ENCODE measurements at regions not wholly inside any gene's neighbourhood (a gene's known extent, or its start where the extent isn't known, plus 50 kb on each side); places are given as distances from the start of the nearest gene placed in this dataset.

DNA sequence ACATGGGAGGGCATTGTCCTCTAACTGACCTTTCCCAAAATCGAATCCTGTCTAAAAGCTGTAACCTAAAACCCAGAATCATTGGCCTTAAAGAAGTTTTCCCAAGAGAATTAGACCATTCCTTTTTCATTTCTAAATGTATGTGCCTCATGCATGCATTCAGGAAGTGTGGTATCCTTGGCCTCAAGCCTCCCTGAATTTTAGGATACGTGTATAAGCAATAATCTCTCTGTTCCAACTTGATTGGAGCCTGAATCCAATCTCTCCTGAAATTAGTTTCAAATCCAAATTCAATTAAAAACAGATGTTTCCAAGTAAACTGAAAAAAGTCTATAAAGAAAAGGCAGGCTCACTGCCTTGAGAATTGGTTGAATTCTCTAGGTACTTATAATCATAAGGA lies 86.0 kb upstream of the VEPH1 start:
- Histone ChIP-seq H3K4me2 (ENCODE audit: insufficient read depth in 1 of 2, low read depth in 2 of 2, low read length in 2 of 2) (no peak overlapping the region), H3K56ac (replicated peaks; ENCODE audit: insufficient read length, low read depth, low read length) (no peak overlapping the region), H3K9ac (replicated peaks in 1 of 4; ENCODE audit: extremely low read depth in 1 of 4, low read depth in 3 of 4, low read length in 3 of 4) (no peak overlapping the region), H2AFZ (ENCODE audit: low read length) (no peak overlapping the region), H4K20me1 (replicated peaks in 1 of 2; ENCODE audit: control insufficient read depth in 1 of 2, insufficient read depth in 2 of 2, low read length in 2 of 2) (no peaks in the 10 kb centered on the region), H2BK20ac (ENCODE audit: low read length) (no peak overlapping the region), H3K18ac (ENCODE audit: extremely low read depth, low read length) (no peak overlapping the region), H3K36me3 (ENCODE audit: control insufficient read depth in 2 of 4, insufficient read depth in 4 of 4, low read length in 3 of 4) (no peaks in the 10 kb centered on the region), H2BK5ac (ENCODE audit: low read depth, low read length) (no peak overlapping the region), H3K79me2 (ENCODE audit: control insufficient read depth in 1 of 2, insufficient read depth in 2 of 2, low read length in 2 of 2) (no peaks in the 10 kb centered on the region), H3K23ac (ENCODE audit: insufficient read length) (no peak overlapping the region), H3K14ac (ENCODE audit: insufficient read length) (no peak overlapping the region), H2BK15ac (ENCODE audit: low read length) (no peak overlapping the region), H3K27me3 (replicated peaks in 1 of 4; ENCODE audit: control insufficient read depth in 3 of 4, extremely low read depth in 1 of 4, insufficient read depth in 3 of 4, low read length in 3 of 4) (no peaks in the 10 kb centered on the region), H2AK5ac (ENCODE audit: low read depth, low read length) (no peak overlapping the region), H3K4ac (replicated peaks; ENCODE audit: insufficient read length, low read depth, low read length) (no peak overlapping the region), H4K5ac (ENCODE audit: insufficient read length, low read depth, low read length) (no peak overlapping the region), H3K23me2 (ENCODE audit: low read depth, low read length) (no peaks in the 10 kb centered on the region), H4K8ac (ENCODE audit: extremely low read depth, insufficient read depth, low read length) (no peak overlapping the region), H3K4me1 (replicated peaks in 1 of 4; ENCODE audit: control insufficient read depth in 3 of 4, insufficient read depth in 4 of 4, low read length in 3 of 4) (peaks cover 0 to 3% (median 0%) of the 10 kb centered on the region in 4 experiments; a peak in 1 of 7 replicates), H3K4me3 (ENCODE audit: extremely low read depth in 1 of 4, insufficient read depth in 2 of 4, low read depth in 3 of 4, low read length in 4 of 4) (no peak overlapping the region), H3K27ac (ENCODE audit: low read depth, low read length) (no peak overlapping the region), H4K91ac (replicated peaks; ENCODE audit: insufficient read length, low read length) (no peak overlapping the region), H3K9me3 (ENCODE audit: insufficient read depth in 2 of 2, low read depth in 1 of 2, low read length in 1 of 2) (peaks cover 0 to 4% of the 10 kb centered on the region in 2 experiments; a peak in 1 of 4 replicates), H3K79me1 (ENCODE audit: low read depth, low read length) (no peaks in the 10 kb centered on the region), H2BK120ac (replicated peaks; ENCODE audit: low read depth, low read length) (no peak overlapping the region), H2BK12ac (ENCODE audit: low read depth, low read length) (no peak overlapping the region)
- POLR2A ChIA-PET (ENCODE audit: partially characterized antibody), result interaction anchor here (1.1 kb wide), 1 partner anchor 90 kb away, joined by 3 read pairs; no protein-coding TSS in a partner anchor
- 82% methylated on average over 2 of the region's 2 CpGs; no CpG with 5 or more reads in 1 of the 2 experiments for WGBS, 2 experiments (ENCODE audit: extremely low coverage in 1 of 2, insufficient coverage in 1 of 2, insufficient read length in 1 of 2, insufficient replicate concordance in 2 of 2, low coverage in 1 of 2, low lambda C conversion rate in 2 of 2, missing lambda C conversion rate in 1 of 2)
- no peak for FAIRE-seq
- TF ChIP-seq KDM1A (IDR thresholded peaks at IDR 0.05; ENCODE audit: borderline replicate concordance, low read length) (no peak), BACH1 (IDR thresholded peaks at IDR 0.05; ENCODE audit: low read length) (no peak)
- CTCF ChIA-PET (ENCODE audit: partially characterized antibody), result interaction anchor here (2.0 to 2.5 kb wide), 2 partner anchors 16 to 57 kb away, joined by 4 to 9 read pairs; no protein-coding TSS in a partner anchor
- no peak for DNase-seq (ENCODE audit: low read depth in 1 of 2, low spot score in 2 of 2)
